ENCODE measurements at regions not wholly inside any gene's neighbourhood (a gene's known extent, or its start where the extent isn't known, plus 50 kb on each side); places are given as distances from the start of the nearest gene placed in this dataset.
A peak's percentile ranks its signal among the peaks of the same experiment; 100 is the strongest.

- no peak for TF ChIP-seq CTCF (IDR thresholded peaks at IDR 0.05; ENCODE audit: insufficient read depth, low read depth, low read length, missing control alignments)
- no peak overlapping the region; the same call in 1 of the 2 replicates for H3K4me3 ChIP-seq (ENCODE audit: low read depth, low read length)
- peak; percentile 54 for DNase-seq (ENCODE audit: low read depth)
Measured at GRCh38 chr1:94335447-94335846, 82.7 kb upstream of the ABCD3 start.

- DNase-seq (ENCODE audit: low read depth): peak; percentile 55
Measured at GRCh38 chr1:94334764-94335163, 83.4 kb upstream of the ABCD3 start.

GRCh38 chr1:94332952-94333351 is 85.2 kb upstream of the ABCD3 start:
- no peak overlapping the region for H3K4me3 ChIP-seq (ENCODE audit: low read depth, low read length)
- DNase-seq (ENCODE audit: low read depth): peak; percentile 65
- no peak for TF ChIP-seq CTCF (IDR thresholded peaks at IDR 0.05; ENCODE audit: insufficient read depth, low read depth, low read length, missing control alignments)

More at GRCh38 chr1:94334764-94335163, 83.4 kb upstream of the ABCD3 start:
- H3K4me3 ChIP-seq (ENCODE audit: low read depth, low read length): no peak overlapping the region
- TF ChIP-seq CTCF (IDR thresholded peaks at IDR 0.05; ENCODE audit: insufficient read depth, low read depth, low read length, missing control alignments): no peak

GRCh38 chr1:94332516-94332915 is 85.7 kb upstream of the ABCD3 start:
- no peak overlapping the region for H3K4me3 ChIP-seq (ENCODE audit: low read depth, low read length)
- TF ChIP-seq CTCF (IDR thresholded peaks at IDR 0.05; ENCODE audit: insufficient read depth, low read depth, low read length, missing control alignments): no peak
- peak; percentile 13 for DNase-seq (ENCODE audit: low read depth)

GRCh38 chr1:94329986-94330385 is 88.2 kb upstream of the ABCD3 start:
- no peak overlapping the region for H3K4me3 ChIP-seq (ENCODE audit: low read depth, low read length)
- DNase-seq (ENCODE audit: low read depth): peak; percentile 6
- TF ChIP-seq CTCF (IDR thresholded peaks at IDR 0.05; ENCODE audit: insufficient read depth, low read depth, low read length, missing control alignments): no peak

GRCh38 chr1:94329276-94329675 is 88.9 kb upstream of the ABCD3 start:
- no peak for TF ChIP-seq CTCF (IDR thresholded peaks at IDR 0.05; ENCODE audit: insufficient read depth, low read depth, low read length, missing control alignments)
- DNase-seq (ENCODE audit: low read depth): no peak
- no peak overlapping the region for H3K4me3 ChIP-seq (ENCODE audit: low read depth, low read length)

- no peak for DNase-seq (ENCODE audit: low read depth)
- TF ChIP-seq CTCF (IDR thresholded peaks at IDR 0.05; ENCODE audit: insufficient read depth, low read depth, low read length, missing control alignments): no peak
- H3K4me3 ChIP-seq (ENCODE audit: low read depth, low read length): no peak overlapping the region
Measured at GRCh38 chr1:94327001-94327690, 89.8 kb upstream of the ARHGAP29 start.
